ENCODE measurements at regions not wholly inside any gene's neighbourhood (a gene's known extent, or its start where the extent isn't known, plus 50 kb on each side); places are given as distances from the start of the nearest gene placed in this dataset.

- FAIRE-seq (peak; percentile 97), DNase-seq (ENCODE audit: insufficient read length, low spot score) (no peak)
- TF ChIP-seq PAX5 (IDR thresholded peaks at IDR 0.05; ENCODE audit: insufficient read depth, low read length, severe bottlenecking) (no peak), POLR2A (IDR thresholded peaks at IDR 0.05; ENCODE audit: low read depth, low read length) (peak; percentile 74), POLR2AphosphoS5 (IDR thresholded peaks at IDR 0.05; ENCODE audit: low read depth, low read length) (peak; percentile 80), SPI1 (IDR thresholded peaks at IDR 0.05; ENCODE audit: low read depth, low read length) (no peak), TAF1 (IDR thresholded peaks at IDR 0.05; ENCODE audit: low read depth, low read length) (peak; percentile 79), POU2F2 (IDR thresholded peaks at IDR 0.05; ENCODE audit: low read depth, low read length) (peak; percentile 74; the same call in 1 of the 2 replicates)
These were observed 84.4 kb upstream of the ETV6 start for GRCh38 chr12:11564984-11565651.

- FAIRE-seq (peak; percentile 70), DNase-seq (ENCODE audit: insufficient read length, low spot score) (no peak)
- TF ChIP-seq SPI1 (IDR thresholded peaks at IDR 0.05; ENCODE audit: low read depth, low read length) (no peak), POLR2AphosphoS5 (IDR thresholded peaks at IDR 0.05; ENCODE audit: low read depth, low read length) (no peak), TAF1 (IDR thresholded peaks at IDR 0.05; ENCODE audit: low read depth, low read length) (no peak; the same call in 1 of the 2 replicates), POLR2A (IDR thresholded peaks at IDR 0.05; ENCODE audit: low read depth, low read length) (no peak), PAX5 (IDR thresholded peaks at IDR 0.05; ENCODE audit: insufficient read depth, low read length, severe bottlenecking) (no peak), POU2F2 (IDR thresholded peaks at IDR 0.05; ENCODE audit: low read depth, low read length) (no peak)
These were observed 83.7 kb upstream of the ETV6 start for GRCh38 chr12:11565752-11566151.

DNA sequence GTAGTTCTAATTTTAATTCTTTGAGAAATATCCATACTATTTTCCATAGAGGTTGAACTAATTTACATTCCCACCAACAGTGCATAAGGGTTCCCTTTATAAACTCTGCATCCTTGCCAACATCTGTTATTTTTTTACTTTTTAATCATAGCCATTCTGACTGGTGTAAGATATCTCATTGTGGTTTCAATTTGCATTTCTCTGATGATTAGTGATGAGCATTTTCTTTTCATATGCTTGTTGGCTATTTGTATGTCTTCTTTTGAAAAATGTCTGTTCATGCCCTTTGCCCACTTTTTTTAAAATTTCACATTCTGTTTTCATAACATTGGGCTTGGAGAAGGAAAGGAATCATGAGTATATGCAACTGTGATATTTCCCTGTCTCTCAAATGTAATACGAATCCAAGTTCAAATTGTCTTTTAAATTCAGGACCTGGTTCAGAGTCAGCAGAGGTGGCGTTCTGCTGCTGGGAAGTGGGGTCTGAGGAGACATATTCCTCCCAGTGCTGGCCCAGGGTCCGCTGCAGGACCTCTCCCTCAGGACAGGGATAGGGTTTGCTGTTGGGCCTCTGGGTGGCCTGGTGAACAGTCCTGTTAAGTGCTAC lies 81.2 kb upstream of the ETV6 start:
- TF ChIP-seq POLR2A (IDR thresholded peaks at IDR 0.05; ENCODE audit: low read depth, low read length), result no peak
- TF ChIP-seq PAX5 (IDR thresholded peaks at IDR 0.05; ENCODE audit: insufficient read depth, low read length, severe bottlenecking), result no peak
- no peak for TF ChIP-seq SPI1 (IDR thresholded peaks at IDR 0.05; ENCODE audit: low read depth, low read length)
- TF ChIP-seq POLR2AphosphoS5 (IDR thresholded peaks at IDR 0.05; ENCODE audit: low read depth, low read length), result no peak
- no peak for TF ChIP-seq POU2F2 (IDR thresholded peaks at IDR 0.05; ENCODE audit: low read depth, low read length)
- no peak for TF ChIP-seq TAF1 (IDR thresholded peaks at IDR 0.05; ENCODE audit: low read depth, low read length)
- DNase-seq (ENCODE audit: insufficient read length, low spot score), result no peak
- peak; percentile 83 for FAIRE-seq

GRCh38 chr12:11568762-11569478 lies 80.6 kb upstream of the ETV6 start:
- DNase-seq (ENCODE audit: insufficient read length, low spot score) (no peak), FAIRE-seq (peak; percentile 98)
- TF ChIP-seq POU2F2 (IDR thresholded peaks at IDR 0.05; ENCODE audit: low read depth, low read length) (peak; percentile 69; the same call in 1 of the 2 replicates), PAX5 (IDR thresholded peaks at IDR 0.05; ENCODE audit: insufficient read depth, low read length, severe bottlenecking) (peak; percentile 23), TAF1 (IDR thresholded peaks at IDR 0.05; ENCODE audit: low read depth, low read length) (peak; percentile 37), SPI1 (IDR thresholded peaks at IDR 0.05; ENCODE audit: low read depth, low read length) (peak; percentile 93), POLR2A (IDR thresholded peaks at IDR 0.05; ENCODE audit: low read depth, low read length) (no peak), POLR2AphosphoS5 (IDR thresholded peaks at IDR 0.05; ENCODE audit: low read depth, low read length) (no peak)

- TF ChIP-seq SPI1 (IDR thresholded peaks at IDR 0.05; ENCODE audit: low read depth, low read length), result no peak
- no peak for TF ChIP-seq POLR2A (IDR thresholded peaks at IDR 0.05; ENCODE audit: low read depth, low read length)
- TF ChIP-seq POLR2AphosphoS5 (IDR thresholded peaks at IDR 0.05; ENCODE audit: low read depth, low read length), result no peak
- no peak for TF ChIP-seq PAX5 (IDR thresholded peaks at IDR 0.05; ENCODE audit: insufficient read depth, low read length, severe bottlenecking)
- no peak for TF ChIP-seq TAF1 (IDR thresholded peaks at IDR 0.05; ENCODE audit: low read depth, low read length)
- no peak for TF ChIP-seq POU2F2 (IDR thresholded peaks at IDR 0.05; ENCODE audit: low read depth, low read length)
- DNase-seq (ENCODE audit: insufficient read length, low spot score), result no peak
- FAIRE-seq, result no peak
These were observed 79.8 kb upstream of the ETV6 start for GRCh38 chr12:11569716-11570115.

DNA sequence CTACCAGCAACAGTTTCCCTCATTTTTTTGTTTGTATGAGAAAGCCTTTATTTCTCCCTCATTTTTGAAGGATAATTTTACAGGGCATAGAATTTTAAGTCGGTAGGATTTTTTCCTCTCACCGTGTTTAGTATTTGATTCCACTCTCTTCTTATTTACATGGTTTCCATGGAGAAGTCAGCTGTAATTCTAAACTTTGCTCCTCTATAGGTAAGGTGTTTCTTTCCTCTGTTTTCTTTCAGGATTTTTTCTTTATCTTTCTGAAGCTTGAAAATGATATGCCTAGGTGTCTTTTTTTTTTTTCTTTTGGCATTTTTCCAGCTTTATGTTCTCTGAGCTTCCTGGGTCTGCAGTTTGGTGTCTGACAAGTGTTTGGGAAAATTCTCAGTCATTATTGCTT lies 75.6 kb upstream of the ETV6 start:
- FAIRE-seq, result no peak
- TF ChIP-seq POLR2A (IDR thresholded peaks at IDR 0.05; ENCODE audit: low read depth, low read length), result no peak
- TF ChIP-seq POU2F2 (IDR thresholded peaks at IDR 0.05; ENCODE audit: low read depth, low read length), result no peak
- no peak for TF ChIP-seq POLR2AphosphoS5 (IDR thresholded peaks at IDR 0.05; ENCODE audit: low read depth, low read length)
- no peak for TF ChIP-seq SPI1 (IDR thresholded peaks at IDR 0.05; ENCODE audit: low read depth, low read length)
- no peak for TF ChIP-seq TAF1 (IDR thresholded peaks at IDR 0.05; ENCODE audit: low read depth, low read length)
- no peak for TF ChIP-seq PAX5 (IDR thresholded peaks at IDR 0.05; ENCODE audit: insufficient read depth, low read length, severe bottlenecking)

GRCh38 chr12:11576104-11576503 lies 73.4 kb upstream of the ETV6 start:
- TF ChIP-seq TAF1 (IDR thresholded peaks at IDR 0.05; ENCODE audit: low read depth, low read length) (no peak), POU2F2 (IDR thresholded peaks at IDR 0.05; ENCODE audit: low read depth, low read length) (no peak), POLR2A (IDR thresholded peaks at IDR 0.05; ENCODE audit: low read depth, low read length) (no peak), SPI1 (IDR thresholded peaks at IDR 0.05; ENCODE audit: low read depth, low read length) (no peak), POLR2AphosphoS5 (IDR thresholded peaks at IDR 0.05; ENCODE audit: low read depth, low read length) (no peak), PAX5 (IDR thresholded peaks at IDR 0.05; ENCODE audit: insufficient read depth, low read length, severe bottlenecking) (no peak)
- no peak for FAIRE-seq
- no peak for DNase-seq (ENCODE audit: insufficient read length, low spot score)

More for the DNA sequence above, 75.6 kb upstream of the ETV6 start:
- no peak for DNase-seq (ENCODE audit: insufficient read length, low spot score)

DNA sequence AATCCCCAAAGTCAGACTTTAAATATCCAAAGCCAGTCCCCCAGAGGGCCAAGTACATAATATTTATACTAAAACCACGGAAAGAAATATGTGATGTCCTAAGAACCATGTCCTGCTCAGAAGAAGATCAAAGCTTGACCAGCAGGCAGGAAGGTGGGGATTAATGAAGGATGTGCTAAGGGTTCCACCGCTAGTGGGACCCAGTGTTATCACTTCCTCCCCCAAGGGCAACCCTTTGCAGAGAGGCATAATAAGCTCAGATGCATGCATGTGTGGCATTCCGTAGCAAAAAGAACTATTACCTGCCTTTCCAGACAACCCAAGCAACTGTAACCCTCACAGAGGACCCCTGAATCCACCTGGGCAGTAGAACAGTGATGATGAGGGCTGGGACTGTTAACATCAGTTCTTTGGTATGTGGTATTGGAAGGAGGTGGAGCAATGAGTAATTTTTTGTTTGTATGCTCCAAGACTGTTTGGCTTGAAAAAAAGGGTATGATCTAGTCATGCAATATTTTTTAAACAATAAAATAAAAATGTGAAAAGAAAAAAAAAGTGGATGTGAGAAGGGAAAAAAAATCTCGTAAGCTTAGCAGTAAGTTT lies 71.7 kb upstream of the ETV6 start:
- FAIRE-seq (peak; percentile 78), DNase-seq (ENCODE audit: insufficient read length, low spot score) (no peak)
- peak; percentile 72 for TF ChIP-seq SPI1 (IDR thresholded peaks at IDR 0.05; ENCODE audit: low read depth, low read length)
- TF ChIP-seq POLR2A (IDR thresholded peaks at IDR 0.05; ENCODE audit: low read depth, low read length), result 0 out of 2 replicates have a peak, but pooled peaks have one; percentile 18
- no peak for TF ChIP-seq PAX5 (IDR thresholded peaks at IDR 0.05; ENCODE audit: insufficient read depth, low read length, severe bottlenecking)
- TF ChIP-seq TAF1 (IDR thresholded peaks at IDR 0.05; ENCODE audit: low read depth, low read length), result no peak
- TF ChIP-seq POU2F2 (IDR thresholded peaks at IDR 0.05; ENCODE audit: low read depth, low read length), result 0 out of 2 replicates have a peak, but pooled peaks have one; percentile 27
- TF ChIP-seq POLR2AphosphoS5 (IDR thresholded peaks at IDR 0.05; ENCODE audit: low read depth, low read length), result 0 out of 2 replicates have a peak, but pooled peaks have one; percentile 18
